Breast epithelium (tissue), 4 donors: ENCODE measurements at regions not wholly inside any gene's neighbourhood (a gene's known extent, or its start where the extent isn't known, plus 50 kb on each side); places are given as distances from the start of the nearest gene placed in this dataset.
"Not testable (repeated sequence)": the region's sequence is repeated elsewhere in the genome, so short reads cannot be mapped to it uniquely, and the experiment has no call there.

ENCODE experiments used
- DNase-seq, 2 donors: peaks; one replicate each; pipeline ENCODE4 v3.0.0-alpha.2; 2019; ENCODE audit warnings: low spot score in 2 of 2
- H3K27ac ChIP-seq, 2 donors: fragments of 200-600 bp; sonication (generic) in 1 of 2; one replicate each; pipeline ENCODE4 v1.5.1; 2016 to 2019; ENCODE audit warnings: mild to moderate bottlenecking in 1 of 2
- H3K27me3 ChIP-seq, 2 donors: fragments of 200-600 bp; sonication (generic) in 1 of 2; one replicate each; pipeline versions ENCODE4 v1.5.1 to v1.6.0; 2017 to 2019; ENCODE audit warnings: control low read depth in 1 of 2, mild to moderate bottlenecking in 1 of 2
- H3K36me3 ChIP-seq: fragments of 200-600 bp; one replicate; pipeline ENCODE4 v1.5.1; 2019
- H3K4me1 ChIP-seq, 2 donors: fragments of 200-600 bp; sonication (generic); one replicate each; pipeline ENCODE4 v1.5.1; 2016 to 2019; ENCODE audit warnings: control low read depth in 1 of 2
- H3K4me3 ChIP-seq, 3 donors: fragments of 200-600 bp; sonication (generic); 1 replicate in 2 of 3; 2 replicates in 1 of 3; pipeline ENCODE4 v1.5.1; 2016 to 2019; ENCODE audit warnings: mild to moderate bottlenecking in 3 of 3, moderate library complexity in 2 of 3
- H3K9me3 ChIP-seq, 2 donors: fragments of 200-600 bp; sonication (generic) in 1 of 2; one replicate each; pipeline ENCODE4 v1.5.1; 2016 to 2019; ENCODE audit warnings: control low read depth in 1 of 2
- POLR2A ChIP-seq: fragments of 450-650 bp; IDR thresholded peaks from one replicate; pipeline ENCODE4 v1.6.1; 2016; ENCODE audit warnings: antibody characterized with exemption, mild to moderate bottlenecking, moderate library complexity
- POLR2AphosphoS5 ChIP-seq, 3 donors: sonication (generic); formaldehyde crosslinking; IDR thresholded peaks; one replicate each; pipeline ENCODE4 v1.6.1; 2017; ENCODE audit warnings: antibody characterized with exemption in 3 of 3
- intact Hi-C: fragments of 100-400 bp; cut with DNase I; formaldehyde crosslinking; loops from one replicate; pipeline ENCODE4 v1.15.1; 2023; ENCODE audit warnings: low total_unique reads
- TF ChIP-seq, protein P1 (sequence below), 3 donors: fragments of 450-650 bp; IDR thresholded peaks; one replicate each; pipeline ENCODE4 v1.5.1; 2016 to 2017; ENCODE audit warnings: antibody characterized with exemption in 3 of 3, mild to moderate bottlenecking in 3 of 3, moderate library complexity in 3 of 3

DNA sequence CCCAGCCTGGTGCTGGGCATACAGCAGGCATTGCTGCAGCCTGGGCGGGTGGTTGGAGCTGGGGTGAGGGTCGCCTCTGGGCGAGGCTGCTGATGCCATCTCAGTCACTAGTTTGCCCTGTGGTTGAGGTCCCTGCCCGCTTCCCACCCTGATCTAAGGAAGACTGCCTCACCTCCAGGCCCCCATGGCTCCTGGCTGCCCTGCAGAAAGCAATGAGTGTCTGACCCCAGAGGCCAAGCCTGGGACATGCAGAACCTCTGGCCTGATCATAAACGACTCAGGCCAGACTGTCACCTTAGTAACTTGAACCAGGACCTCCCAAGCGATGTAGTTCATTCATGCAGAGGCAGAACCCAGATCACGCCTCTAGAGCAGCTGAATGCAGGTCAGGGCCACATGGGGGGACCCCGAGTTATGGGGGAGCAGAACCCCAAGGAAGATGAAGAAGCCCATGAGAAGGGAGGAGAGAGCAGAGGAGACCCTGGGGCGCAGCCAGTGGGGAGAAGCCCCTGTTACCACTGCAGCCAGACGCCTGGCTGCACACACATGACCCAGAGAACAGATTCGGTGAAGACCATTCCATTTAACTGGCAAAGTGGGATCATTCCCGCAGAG lies 213.9 kb downstream of the TBC1D2B start:
- no peaks in the 10 kb centered on the region for H3K9me3 ChIP-seq
- H3K4me1 ChIP-seq, result no peaks in the 10 kb centered on the region
- H3K27me3 ChIP-seq, result no peaks in the 10 kb centered on the region
- no peak for DNase-seq
- no peaks in the 10 kb centered on the region for H3K36me3 ChIP-seq
- H3K27ac ChIP-seq, result no peak overlapping the region
- intact Hi-C loops, result no loop called here
- TF ChIP-seq POLR2A (no peak), POLR2AphosphoS5 (IDR thresholded peaks at IDR 0.05) (no peak)
- TF ChIP-seq, protein P1, sequence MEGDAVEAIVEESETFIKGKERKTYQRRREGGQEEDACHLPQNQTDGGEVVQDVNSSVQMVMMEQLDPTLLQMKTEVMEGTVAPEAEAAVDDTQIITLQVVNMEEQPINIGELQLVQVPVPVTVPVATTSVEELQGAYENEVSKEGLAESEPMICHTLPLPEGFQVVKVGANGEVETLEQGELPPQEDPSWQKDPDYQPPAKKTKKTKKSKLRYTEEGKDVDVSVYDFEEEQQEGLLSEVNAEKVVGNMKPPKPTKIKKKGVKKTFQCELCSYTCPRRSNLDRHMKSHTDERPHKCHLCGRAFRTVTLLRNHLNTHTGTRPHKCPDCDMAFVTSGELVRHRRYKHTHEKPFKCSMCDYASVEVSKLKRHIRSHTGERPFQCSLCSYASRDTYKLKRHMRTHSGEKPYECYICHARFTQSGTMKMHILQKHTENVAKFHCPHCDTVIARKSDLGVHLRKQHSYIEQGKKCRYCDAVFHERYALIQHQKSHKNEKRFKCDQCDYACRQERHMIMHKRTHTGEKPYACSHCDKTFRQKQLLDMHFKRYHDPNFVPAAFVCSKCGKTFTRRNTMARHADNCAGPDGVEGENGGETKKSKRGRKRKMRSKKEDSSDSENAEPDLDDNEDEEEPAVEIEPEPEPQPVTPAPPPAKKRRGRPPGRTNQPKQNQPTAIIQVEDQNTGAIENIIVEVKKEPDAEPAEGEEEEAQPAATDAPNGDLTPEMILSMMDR (IDR thresholded peaks at IDR 0.05), result no peak
- no peak overlapping the region for H3K4me3 ChIP-seq

DNA sequence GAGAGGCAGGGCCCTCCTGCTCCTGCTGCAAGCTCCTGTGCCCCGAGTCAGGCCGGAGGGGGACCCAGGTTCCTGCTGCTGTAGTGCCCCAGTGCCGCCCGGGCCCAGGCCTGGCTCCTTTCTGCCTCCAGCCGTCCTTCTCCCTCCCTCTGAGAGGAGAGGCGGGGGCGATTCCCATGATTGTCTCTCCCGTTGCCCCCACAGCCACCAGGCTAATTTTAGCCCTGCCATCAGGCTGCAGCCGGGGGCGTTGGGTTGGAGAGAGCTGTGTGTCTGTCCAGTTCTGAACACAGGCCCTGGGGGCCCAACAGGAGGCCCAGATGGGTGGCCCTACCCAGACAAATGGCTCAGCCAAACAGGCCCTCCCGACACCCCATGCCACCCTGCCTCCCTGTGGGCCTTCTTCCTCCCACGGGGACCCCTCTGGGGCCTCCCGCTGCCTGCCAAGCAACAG lies 214.8 kb downstream of the TBC1D2B start:
- no peak for DNase-seq
- no peaks in the 10 kb centered on the region for H3K27me3 ChIP-seq
- H3K9me3 ChIP-seq, result no peaks in the 10 kb centered on the region

DNA sequence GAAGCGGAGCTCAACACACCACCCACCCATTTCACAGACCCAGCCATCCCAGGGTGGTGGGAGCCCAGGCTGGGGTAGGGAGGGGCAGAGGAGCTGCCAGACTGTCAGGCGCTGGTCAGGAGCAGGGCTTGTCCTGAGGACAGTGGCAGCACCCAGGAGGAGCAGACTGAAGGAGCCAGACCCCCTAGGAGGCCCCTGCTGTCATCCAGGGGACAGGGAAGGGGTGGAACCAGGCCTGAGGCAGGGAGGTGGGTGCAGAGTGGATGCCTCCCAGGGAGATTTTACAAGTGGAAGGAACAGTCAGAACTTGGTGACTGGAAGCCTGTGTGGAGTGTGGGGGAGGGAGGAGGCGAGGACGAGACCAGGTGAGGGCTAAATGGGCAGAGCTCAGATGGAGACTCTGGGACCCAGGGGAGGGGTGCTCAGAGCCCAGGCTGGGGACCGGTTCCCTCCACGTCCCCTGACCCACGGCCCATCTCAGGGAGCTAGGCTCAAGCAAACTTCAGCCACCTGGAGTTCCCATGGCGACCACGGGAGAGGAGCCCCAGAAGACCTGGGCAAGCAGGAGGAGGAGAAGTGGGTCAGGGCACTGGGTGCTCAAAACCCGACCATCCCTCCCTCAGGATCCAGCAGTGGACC lies 215.4 kb downstream of the TBC1D2B start:
- intact Hi-C loops, H3K4me3 ChIP-seq, DNase-seq, H3K4me1 ChIP-seq, H3K27ac ChIP-seq, H3K9me3 ChIP-seq, H3K27me3 ChIP-seq, H3K36me3 ChIP-seq: not testable (repeated sequence)

More for the DNA sequence above, 214.8 kb downstream of the TBC1D2B start:
- TF ChIP-seq POLR2AphosphoS5 (IDR thresholded peaks at IDR 0.05), result no peak
- TF ChIP-seq, protein P1 (IDR thresholded peaks at IDR 0.05), result no peak
- no peak overlapping the region for H3K4me3 ChIP-seq
- H3K36me3 ChIP-seq, result no peaks in the 10 kb centered on the region
- no peaks in the 10 kb centered on the region for H3K4me1 ChIP-seq
- H3K27ac ChIP-seq, result no peak overlapping the region
- intact Hi-C loops, result no loop called here

DNA sequence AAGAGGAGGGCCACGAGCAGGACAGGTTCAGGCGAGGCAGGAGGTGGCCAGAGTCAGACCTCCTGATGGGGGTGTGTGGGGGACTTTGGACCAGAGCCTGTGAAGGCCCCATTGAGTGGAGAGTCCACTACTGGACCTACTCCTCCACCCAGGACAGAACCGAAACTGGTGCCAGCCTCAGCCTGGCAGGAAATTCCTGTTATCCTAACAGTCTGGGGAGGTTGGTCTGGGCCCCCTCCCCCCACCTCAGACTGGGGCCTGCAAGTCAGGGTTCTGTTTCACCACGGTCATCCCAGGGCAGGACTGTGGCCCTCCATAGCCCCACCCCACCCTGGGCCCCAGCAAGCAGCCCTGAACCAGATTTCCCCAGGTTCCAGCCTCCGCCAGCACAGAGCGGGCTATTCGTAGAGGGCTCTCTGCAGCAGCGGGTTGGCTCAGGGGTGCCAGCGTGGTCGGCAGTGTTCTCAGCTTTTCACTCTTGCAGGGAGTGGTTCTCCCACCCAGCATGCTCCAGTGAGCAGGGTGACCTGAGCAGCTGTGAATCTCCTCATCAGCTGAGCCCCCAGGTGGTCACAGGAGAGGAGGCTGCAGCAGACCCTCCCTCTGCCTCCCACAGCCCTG lies 217.3 kb downstream of the TBC1D2B start:
- H3K27me3 ChIP-seq, result no peaks in the 10 kb centered on the region
- H3K4me1 ChIP-seq, result no peaks in the 10 kb centered on the region
- peak in 1 of 2 donors; percentile 43 for DNase-seq
- TF ChIP-seq, protein P1 (IDR thresholded peaks at IDR 0.05), result no peak
- TF ChIP-seq POLR2AphosphoS5 (IDR thresholded peaks at IDR 0.05) (no peak), POLR2A (no peak)
- H3K27ac ChIP-seq, result no peak overlapping the region
- no peaks in the 10 kb centered on the region for H3K36me3 ChIP-seq
- no peak overlapping the region for H3K4me3 ChIP-seq
- no peaks in the 10 kb centered on the region for H3K9me3 ChIP-seq
- intact Hi-C loops, result no loop called here

DNA sequence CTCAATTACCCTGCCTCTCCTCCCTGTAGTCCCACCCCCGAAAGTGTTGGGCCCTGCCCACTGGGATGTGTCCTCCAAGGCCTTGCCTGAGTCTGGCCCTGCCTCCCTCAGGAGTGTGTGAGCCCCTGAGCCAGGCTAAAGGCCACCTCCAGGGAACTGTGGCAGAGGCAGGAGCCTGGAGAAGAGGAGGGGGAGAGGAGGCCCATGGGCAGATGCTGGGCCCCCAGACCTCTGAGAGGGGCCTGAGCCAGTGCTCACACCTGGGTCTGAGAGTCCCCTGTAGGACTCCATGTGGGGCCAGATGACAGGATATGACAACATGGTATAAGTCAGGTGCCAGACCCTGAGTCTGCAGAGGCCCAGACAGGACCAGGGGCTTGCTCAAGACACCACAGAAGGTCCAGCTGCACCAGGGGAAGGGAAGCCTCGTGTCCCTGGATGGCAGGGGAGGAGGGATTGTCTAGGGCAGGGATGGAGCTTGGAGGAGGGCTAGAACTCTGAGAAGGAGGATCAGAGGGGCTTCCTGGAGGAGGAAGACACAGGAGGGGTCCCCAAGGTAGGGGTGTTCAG lies 217.9 kb downstream of the TBC1D2B start:
- Histone ChIP-seq H3K4me1 (no peaks in the 10 kb centered on the region), H3K9me3 (no peaks in the 10 kb centered on the region), H3K27me3 (no peaks in the 10 kb centered on the region), H3K36me3 (no peaks in the 10 kb centered on the region), H3K4me3 (no peak overlapping the region), H3K27ac (no peak overlapping the region)
- intact Hi-C loops, result no loop called here
- peak in 1 of 2 donors; percentile 38 for DNase-seq
- TF ChIP-seq POLR2A (no peak), POLR2AphosphoS5 (IDR thresholded peaks at IDR 0.05) (no peak)
- TF ChIP-seq, protein P1 (IDR thresholded peaks at IDR 0.05), result no peak
